ENCODE measurements at regions not wholly inside any gene's neighbourhood (a gene's known extent, or its start where the extent isn't known, plus 50 kb on each side); places are given as distances from the start of the nearest gene placed in this dataset.

DNA sequence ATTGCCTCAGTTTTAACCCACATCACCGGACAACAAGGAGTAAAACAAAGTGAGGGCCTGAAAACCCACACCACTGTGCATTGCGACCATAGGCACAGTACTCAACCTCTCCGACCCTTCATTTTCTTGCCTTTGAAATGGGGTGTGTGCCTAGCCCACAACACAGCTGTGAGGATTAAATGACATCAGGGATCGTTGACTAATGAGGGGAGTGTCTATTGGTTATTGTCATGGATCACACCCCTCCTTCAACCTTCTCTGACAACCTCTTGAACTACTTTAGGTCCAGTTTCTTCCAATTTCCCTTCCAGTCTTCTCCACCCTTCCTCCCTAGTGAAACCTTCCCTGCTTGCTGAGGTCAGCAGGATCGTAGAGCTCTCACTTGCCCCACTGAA lies 89.5 kb downstream of the HES1 start:
- DNase-seq, result no peak
- intact Hi-C loops (cut with DNase I; ENCODE audit: low total_unique reads), result no loop called here
- Histone ChIP-seq H3K4me3 (no peak overlapping the region), H3K9me3 (no peaks in the 10 kb centered on the region), H3K4me1 (no peaks in the 10 kb centered on the region), H3K27me3 (peaks cover 0 to 53% of the 10 kb centered on the region in 2 donors), H3K36me3 (no peaks in the 10 kb centered on the region), H3K27ac (no peak overlapping the region)
- no peak for TF ChIP-seq CTCF (IDR thresholded peaks at IDR 0.05)

DNA sequence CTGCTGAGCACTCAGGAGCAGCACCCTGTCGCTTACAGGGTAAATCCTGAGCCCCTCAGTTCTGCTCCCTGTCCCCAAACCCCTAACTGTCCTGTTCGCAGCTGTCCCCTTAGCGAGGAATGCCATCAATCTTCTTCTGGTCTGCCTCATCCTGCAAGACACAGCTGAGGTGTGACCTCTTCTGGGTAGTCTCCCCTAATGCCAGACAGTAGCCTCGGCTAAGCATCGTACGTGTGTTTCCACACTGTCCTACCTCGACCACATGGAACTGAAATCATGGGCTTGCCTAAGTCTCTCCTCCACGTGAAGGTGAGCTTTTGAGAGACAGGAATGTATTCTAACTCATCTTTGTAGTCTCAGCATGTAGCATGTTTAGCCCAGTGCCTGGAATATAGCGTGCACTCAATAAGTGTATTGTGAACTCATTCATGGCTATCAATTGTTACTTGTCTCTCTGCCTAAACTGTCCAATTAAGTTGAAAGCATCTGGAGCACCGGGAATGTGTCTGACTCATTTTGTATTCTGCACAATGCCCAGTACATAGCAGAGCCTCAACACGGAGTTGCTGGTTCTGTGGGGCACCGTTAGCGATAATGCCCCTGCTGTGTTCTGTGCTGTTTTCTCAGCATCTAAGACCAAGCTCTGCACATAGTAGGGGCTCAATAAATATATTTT lies 90.2 kb downstream of the HES1 start:
- no peak for DNase-seq
- Histone ChIP-seq H3K36me3 (no peaks in the 10 kb centered on the region), H3K4me3 (no peak overlapping the region), H3K27me3 (peaks cover 0 to 47% of the 10 kb centered on the region in 2 donors), H3K9me3 (no peaks in the 10 kb centered on the region), H3K27ac (no peak overlapping the region), H3K4me1 (no peaks in the 10 kb centered on the region)
- no peak for TF ChIP-seq CTCF (IDR thresholded peaks at IDR 0.05)
- intact Hi-C loops (cut with DNase I; ENCODE audit: low total_unique reads), result no loop called here

- no peak for TF ChIP-seq CTCF (IDR thresholded peaks at IDR 0.05)
- Histone ChIP-seq H3K36me3 (no peaks in the 10 kb centered on the region), H3K9me3 (peaks cover 0 to 4% (median 0%) of the 10 kb centered on the region in 3 donors), H3K27ac (no peak overlapping the region), H3K27me3 (peaks cover 0 to 25% of the 10 kb centered on the region in 2 donors), H3K4me1 (no peaks in the 10 kb centered on the region), H3K4me3 (no peak overlapping the region)
- DNase-seq, result no peak
- intact Hi-C loops (cut with DNase I; ENCODE audit: low total_unique reads), result no loop called here
Observed at GRCh38 chr3:194231929-194232832, 96.2 kb downstream of the HES1 start.

GRCh38 chr3:194233150-194233549 lies 97.2 kb downstream of the HES1 start:
- Histone ChIP-seq H3K36me3 (no peaks in the 10 kb centered on the region), H3K4me3 (no peak overlapping the region), H3K9me3 (peaks cover 0 to 4% (median 0%) of the 10 kb centered on the region in 3 donors), H3K27me3 (peaks cover 0 to 27% of the 10 kb centered on the region in 2 donors), H3K27ac (no peak overlapping the region), H3K4me1 (no peaks in the 10 kb centered on the region)
- no peak for DNase-seq
- no peak for TF ChIP-seq CTCF (IDR thresholded peaks at IDR 0.05)
- intact Hi-C loops (cut with DNase I; ENCODE audit: low total_unique reads), result no loop called here

- Histone ChIP-seq H3K4me3 (no peak overlapping the region), H3K27ac (no peak overlapping the region), H3K27me3 (peaks cover 0 to 27% of the 10 kb centered on the region in 2 donors), H3K36me3 (no peaks in the 10 kb centered on the region), H3K9me3 (peaks cover 0 to 4% (median 0%) of the 10 kb centered on the region in 3 donors), H3K4me1 (no peaks in the 10 kb centered on the region)
- TF ChIP-seq CTCF (IDR thresholded peaks at IDR 0.05), result no peak
- intact Hi-C loops (cut with DNase I; ENCODE audit: low total_unique reads), result no loop called here
- DNase-seq, result no peak
Observed at GRCh38 chr3:194235160-194235559, 99.2 kb downstream of the HES1 start.
